ENCODE measurements at regions not wholly inside any gene's neighbourhood (a gene's known extent, or its start where the extent isn't known, plus 50 kb on each side); places are given as distances from the start of the nearest gene placed in this dataset.

- no peak for TF ChIP-seq ZNF699 (CRISPR knock-in tag; IDR thresholded peaks at IDR 0.05; ENCODE audit: insufficient replicate concordance)
- no peak for TF ChIP-seq FOXP4 (CRISPR knock-in tag; IDR thresholded peaks at IDR 0.05; ENCODE audit: borderline replicate concordance)
- no peak for TF ChIP-seq ZNF507 (tag; conservative IDR thresholded peaks at IDR 0.05)
- TF ChIP-seq EWSR1 (IDR thresholded peaks at IDR 0.05; ENCODE audit: borderline replicate concordance, low read depth, partially characterized antibody) = no peak
- no peak for TF ChIP-seq MCM5 (IDR thresholded peaks at IDR 0.05; ENCODE audit: low read depth)
- no peak for TF ChIP-seq PREB (CRISPR knock-in tag; IDR thresholded peaks at IDR 0.05)
Observed at GRCh38 chr18:52200921-52201663, 138.9 kb upstream of the DCC start (continued).

- H3K27me3 ChIP-seq (ENCODE audit: control insufficient read depth in 2 of 2, insufficient read depth in 2 of 2, low read length in 2 of 2) = no peaks in the 10 kb centered on the region
- H3K9ac ChIP-seq (ENCODE audit: insufficient read depth in 1 of 2, low read depth in 2 of 2, low read length in 2 of 2) = no peak overlapping the region
- ATAC-seq (no peak), DNase-seq (ENCODE audit: extremely low read depth in 1 of 4, low spot score in 3 of 4) (no peak), FAIRE-seq (no peak)
- no peaks in the 10 kb centered on the region for H3K36me3 ChIP-seq (ENCODE audit: control insufficient read depth, insufficient read depth, low read length)
- in situ Hi-C loops (cut with MboI) = no loop called here
- no TSS peak for BruUV-seq (replicated peaks)
- H3K27ac ChIP-seq (ENCODE audit: extremely low read depth, low read depth, low read length) = no peak overlapping the region
- ChIA-PET POLR2A (no interaction called here), CTCF (ENCODE audit: low intra/inter-chr PET ratio) (no interaction called here)
- WGBS (ENCODE audit: insufficient coverage, low coverage, missing lambda C conversion rate) = 0% methylated on average over 3 of the region's 3 CpGs
- no peak overlapping the region for H2AFZ ChIP-seq (ENCODE audit: low read depth, low read length)
- TF ChIP-seq TOE1 (IDR thresholded peaks at IDR 0.05; ENCODE audit: borderline replicate concordance) = no peak
- no peak for TF ChIP-seq TOE1 (CRISPR knock-in tag; IDR thresholded peaks at IDR 0.05; ENCODE audit: borderline replicate concordance, low read depth)
- no peak for TF ChIP-seq CC2D1A (IDR thresholded peaks at IDR 0.05)
- TF ChIP-seq CHD1 (IDR thresholded peaks at IDR 0.05; ENCODE audit: low read length) = no peak
- TF ChIP-seq KDM5B (IDR thresholded peaks at IDR 0.05; ENCODE audit: insufficient replicate concordance, low read depth, low read length) = no peak
- TF ChIP-seq TFAP4 (CRISPR knock-in tag; IDR thresholded peaks at IDR 0.05; ENCODE audit: borderline replicate concordance) = no peak
- no peaks in the 10 kb centered on the region for H3K9me1 ChIP-seq (ENCODE audit: control insufficient read depth, insufficient read depth, low read length)
- no peaks in the 10 kb centered on the region for H3K4me1 ChIP-seq (replicated peaks in 1 of 2; ENCODE audit: control insufficient read depth in 2 of 2, insufficient read depth in 2 of 2, low read length in 2 of 2)
- H3K4me3 ChIP-seq = no peak overlapping the region
- no peaks in the 10 kb centered on the region for H4K20me1 ChIP-seq (replicated peaks; ENCODE audit: control insufficient read depth, insufficient read depth, low read length)
- H3K4me2 ChIP-seq (ENCODE audit: insufficient read depth, low read length) = no peak overlapping the region
- no peaks in the 10 kb centered on the region for H3K79me2 ChIP-seq (ENCODE audit: control insufficient read depth, insufficient read depth, low read length)
- no peaks in the 10 kb centered on the region for H3K9me3 ChIP-seq (replicated peaks; ENCODE audit: control insufficient read depth, insufficient read depth, low read depth, low read length)
- intact Hi-C loops (cut with micrococcal nuclease) = no loop called here
Observed at GRCh38 chr18:52208646-52209045, 131.4 kb upstream of the DCC start.

All from K562 (cell line).